H9 (cell line): ENCODE measurements at regions not wholly inside any gene's neighbourhood (a gene's known extent, or its start where the extent isn't known, plus 50 kb on each side); places are given as distances from the start of the nearest gene placed in this dataset.

Experiments used
- DNase-seq: peaks from one replicate; pipeline ENCODE4 v3.0.0-alpha.2; 2017
- H2AFZ ChIP-seq: one replicate; pipeline ENCODE4 v1.6.1; 2013; ENCODE audit warnings: mild to moderate bottlenecking, low read length, control low read depth, moderate library complexity
- H2AK5ac ChIP-seq: 2 replicates; pipeline ENCODE4 v1.6.1; 2013; ENCODE audit warnings: low read length, control low read depth, mixed read lengths; ENCODE audit not compliant: insufficient read length
- H2BK120ac ChIP-seq: one replicate; pipeline ENCODE4 v1.6.1; 2013; ENCODE audit warnings: low read depth, mild to moderate bottlenecking, low read length, control low read depth, inconsistent platforms; ENCODE audit not compliant: poor library complexity, severe bottlenecking
- H2BK12ac ChIP-seq: 2 replicates; pipeline ENCODE4 v1.6.1; 2013; ENCODE audit warnings: low read length, control low read depth, mixed read lengths, low read depth; ENCODE audit not compliant: insufficient read length
- H2BK15ac ChIP-seq: 2 replicates; pipeline ENCODE4 v1.6.1; 2013; ENCODE audit warnings: low read depth, low read length, control low read depth
- H2BK20ac ChIP-seq: one replicate; pipeline ENCODE4 v1.6.1; 2013; ENCODE audit warnings: low read depth, mild to moderate bottlenecking, low read length, control low read depth, inconsistent platforms; ENCODE audit not compliant: poor library complexity, severe bottlenecking
- H2BK5ac ChIP-seq: 2 replicates; pipeline ENCODE4 v1.6.1; 2013; ENCODE audit warnings: low read length, control low read depth, mixed read lengths; ENCODE audit not compliant: insufficient read length
- H3K14ac ChIP-seq: 2 replicates; pipeline ENCODE4 v1.6.1; 2013; ENCODE audit warnings: low read length, control low read depth; ENCODE audit not compliant: insufficient read depth
- H3K18ac ChIP-seq: 2 replicates; pipeline ENCODE4 v1.6.1; 2013; ENCODE audit warnings: low read depth, mild to moderate bottlenecking, mixed read lengths, low read length, control low read depth; ENCODE audit not compliant: insufficient read length
- H3K23ac ChIP-seq: 2 replicates; pipeline ENCODE4 v1.6.1; 2013; ENCODE audit warnings: low read length, control low read depth, mixed read lengths, low read depth; ENCODE audit not compliant: insufficient read length
- H3K23me2 ChIP-seq: 2 replicates; pipeline ENCODE4 v1.6.1; 2013; ENCODE audit warnings: low read depth, mild to moderate bottlenecking, mixed read lengths, low read length, control low read depth; ENCODE audit not compliant: insufficient read length, poor library complexity, severe bottlenecking
- H3K27ac ChIP-seq: 2 replicates; pipeline ENCODE4 v1.5.1; 2013; ENCODE audit warnings: low read length, control low read depth, mixed read lengths, low read depth; ENCODE audit not compliant: insufficient read length
- H3K27me3 ChIP-seq: 2 replicates; pipeline ENCODE4 v1.6.1; 2013; ENCODE audit warnings: low read length, control low read depth, inconsistent platforms; ENCODE audit not compliant: insufficient read depth
- H3K4ac ChIP-seq: 2 replicates; pipeline ENCODE4 v1.6.1; 2013; ENCODE audit warnings: low read depth, mild to moderate bottlenecking, control low read depth, inconsistent platforms, low read length, moderate library complexity
- H3K4me1 ChIP-seq: 2 replicates; pipeline ENCODE4 v1.6.1; 2013; ENCODE audit warnings: low read length, control low read depth, inconsistent platforms; ENCODE audit not compliant: insufficient read depth
- H3K4me2 ChIP-seq: 2 replicates; pipeline ENCODE4 v1.6.1; 2013; ENCODE audit warnings: low read length, control low read depth, mixed read lengths; ENCODE audit not compliant: insufficient read length, insufficient read depth
- H3K56ac ChIP-seq: 2 replicates; pipeline ENCODE4 v1.6.1; 2013; ENCODE audit warnings: low read depth, mild to moderate bottlenecking, mixed read lengths, low read length, control low read depth; ENCODE audit not compliant: insufficient read length
- H3K79me1 ChIP-seq: 2 replicates; pipeline ENCODE4 v1.6.1; 2013; ENCODE audit warnings: low read depth, mild to moderate bottlenecking, moderate library complexity, low read length, control low read depth, inconsistent platforms; ENCODE audit not compliant: insufficient read depth, poor library complexity, severe bottlenecking
- H3K79me2 ChIP-seq: 2 replicates; pipeline ENCODE4 v1.6.1; 2013; ENCODE audit warnings: low read length, control low read depth, inconsistent platforms; ENCODE audit not compliant: insufficient read depth
- H3K9ac ChIP-seq: 2 replicates; pipeline ENCODE4 v1.6.1; 2013; ENCODE audit warnings: low read length, control low read depth, mixed read lengths; ENCODE audit not compliant: insufficient read length; ENCODE audit errors: extremely low read depth
- H3K9me3 ChIP-seq: one replicate; pipeline ENCODE4 v1.6.1; 2013; ENCODE audit warnings: low read depth, low read length, inconsistent platforms; ENCODE audit not compliant: control insufficient read depth
- H3T11ph ChIP-seq: one replicate; pipeline ENCODE4 v1.6.1; 2013; ENCODE audit warnings: mild to moderate bottlenecking, low read length, control low read depth, inconsistent platforms
- H4K20me1 ChIP-seq: one replicate; pipeline ENCODE4 v1.6.1; 2013; ENCODE audit not compliant: control insufficient read depth, insufficient read length, insufficient read depth
- H4K5ac ChIP-seq: 2 replicates; pipeline ENCODE4 v1.6.1; 2013; ENCODE audit warnings: low read depth, mild to moderate bottlenecking, mixed read lengths, low read length, control low read depth; ENCODE audit not compliant: insufficient read length
- H4K8ac ChIP-seq: replicated peaks from 2 replicates; pipeline ENCODE4 v1.6.1; 2013; ENCODE audit warnings: low read length, control low read depth, mixed read lengths, low read depth; ENCODE audit not compliant: insufficient read length
- H4K91ac ChIP-seq: 2 replicates; pipeline ENCODE4 v1.6.1; 2013; ENCODE audit warnings: low read depth, mild to moderate bottlenecking, moderate library complexity, mixed read lengths, low read length, control low read depth; ENCODE audit not compliant: insufficient read length
- H3K27ac Mint-ChIP-seq, 3 experiments: 2 replicates in 2 of 3; 3 replicates in 1 of 3; pipeline ENCODE4 v1.8.0; 2020 to 2021; ENCODE audit warnings: mixed read lengths in 3 of 3, mild to moderate bottlenecking in 1 of 3, moderate library complexity in 1 of 3
- H3K27me3 Mint-ChIP-seq: 2 replicates; pipeline ENCODE4 v1.8.0; 2021; ENCODE audit warnings: low read depth, mild to moderate bottlenecking, moderate library complexity, mixed read lengths
- H3K36me3 Mint-ChIP-seq, 3 experiments: 2 replicates in 2 of 3; 3 replicates in 1 of 3; pipeline ENCODE4 v1.8.0; 2020 to 2021; ENCODE audit warnings: low read depth in 3 of 3, mixed read lengths in 3 of 3; ENCODE audit not compliant: insufficient read depth in 1 of 3
- H3K4me1 Mint-ChIP-seq, 2 experiments: 2 replicates each; pipeline ENCODE4 v1.8.0; 2020; ENCODE audit warnings: mixed read lengths in 2 of 2
- H3K4me3 Mint-ChIP-seq, 2 experiments: 2 replicates in 1 of 2; 3 replicates in 1 of 2; pipeline ENCODE4 v1.8.0; 2020 to 2021; ENCODE audit warnings: mild to moderate bottlenecking in 2 of 2, mixed read lengths in 2 of 2, moderate library complexity in 1 of 2
- H3K9me3 Mint-ChIP-seq, 2 experiments: 2 replicates in 1 of 2; 3 replicates in 1 of 2; pipeline ENCODE4 v1.8.0; 2020; ENCODE audit warnings: mild to moderate bottlenecking in 2 of 2, mixed read lengths in 2 of 2, moderate library complexity in 1 of 2
- CTCF ChIP-seq: fragments of 200-600 bp; sonication (generic); conservative IDR thresholded peaks from 3 replicates; pipeline ENCODE4 v1.8.0; 2021; ENCODE audit warnings: antibody characterized with exemption, mild to moderate bottlenecking
- WGBS: extraction: QIAGEN DNeasy Blood & Tissue Kit; methylation state at CpG from one replicate; pipeline ENCODE4 v1.1.7; 2013; ENCODE audit warnings: missing lambda C conversion rate, low lambda C conversion rate, mixed read lengths; ENCODE audit not compliant: insufficient read length; ENCODE audit errors: extremely low coverage; 5-methylcytosine and 5-hydroxymethylcytosine counted together

GRCh38 chr12:78790148-78790547 lies 74.4 kb upstream of the SYT1 start:
- no peak overlapping the region for H4K91ac ChIP-seq
- no peak overlapping the region for H3K27ac Mint-ChIP-seq
- no peak overlapping the region for H4K5ac ChIP-seq
- H2BK15ac ChIP-seq = no peak overlapping the region
- H4K8ac ChIP-seq = no peak overlapping the region
- no peak overlapping the region for H3K18ac ChIP-seq
- WGBS = no CpG with 5 or more reads among the region's 4 CpGs
- H3K4me2 ChIP-seq = no peak overlapping the region
- H3K4ac ChIP-seq = no peak overlapping the region
- no peaks in the 10 kb centered on the region for H3K9me3 ChIP-seq
- H2BK12ac ChIP-seq = no peak overlapping the region
- H2AFZ ChIP-seq = no peak overlapping the region
- no peak overlapping the region for H3K9ac ChIP-seq
- no peak overlapping the region for H3K56ac ChIP-seq
- no peaks in the 10 kb centered on the region for H3K79me2 ChIP-seq
- no peak overlapping the region for H3T11ph ChIP-seq
- DNase-seq = no peak
- H3K27me3 ChIP-seq = no peaks in the 10 kb centered on the region
- H2BK20ac ChIP-seq = no peak overlapping the region
- no peak overlapping the region for H3K14ac ChIP-seq
- H3K4me1 ChIP-seq = no peaks in the 10 kb centered on the region
- no peak overlapping the region for H3K27ac ChIP-seq
- no peak overlapping the region for H2AK5ac ChIP-seq
- peaks cover 2 to 3% of the 10 kb centered on the region in 2 experiments; a peak in 4 of 5 replicates for H3K9me3 Mint-ChIP-seq
- peaks cover 0 to 8% (median 0%) of the 10 kb centered on the region in 3 experiments; a peak in 3 of 7 replicates for H3K36me3 Mint-ChIP-seq
- H3K79me1 ChIP-seq = no peaks in the 10 kb centered on the region
- no peak overlapping the region for H3K4me3 Mint-ChIP-seq
- peaks cover 13 to 16% of the 10 kb centered on the region in 2 experiments for H3K4me1 Mint-ChIP-seq
- H4K20me1 ChIP-seq = no peaks in the 10 kb centered on the region
- no peak for TF ChIP-seq CTCF
- no peaks in the 10 kb centered on the region for H3K23me2 ChIP-seq
- no peak overlapping the region for H3K23ac ChIP-seq
- H2BK5ac ChIP-seq = no peak overlapping the region
- no peaks in the 10 kb centered on the region for H3K27me3 Mint-ChIP-seq
- H2BK120ac ChIP-seq = no peak overlapping the region
